EL (cell line): ENCODE measurements at regions not wholly inside any gene's neighbourhood (a gene's known extent, or its start where the extent isn't known, plus 50 kb on each side); places are given as distances from the start of the nearest gene placed in this dataset.

Experiments used
- DNase-seq: peaks from one replicate; pipeline ENCODE4 v3.0.0-alpha.2; 2016

DNA sequence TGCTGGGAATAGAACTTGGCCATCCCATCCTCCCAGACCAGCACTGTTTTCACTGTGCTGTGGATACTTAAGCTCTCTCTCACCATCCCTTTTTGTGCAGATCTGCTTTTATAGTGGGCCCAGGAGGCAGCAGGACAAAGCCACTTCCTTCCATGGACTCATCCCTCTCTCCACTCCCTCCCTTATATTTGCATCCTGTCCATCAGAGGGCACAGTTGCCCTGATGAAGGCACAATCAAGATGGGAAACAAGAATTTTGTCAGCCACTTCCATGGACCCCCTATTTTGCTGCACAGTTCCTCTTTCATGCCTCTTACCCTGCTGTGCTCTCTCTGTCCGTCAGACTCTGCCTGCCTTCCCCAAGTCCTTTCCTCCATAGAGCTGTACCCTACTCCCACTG is 338.7 kb downstream of the HRH4 start:
- DNase-seq = no peak

DNA sequence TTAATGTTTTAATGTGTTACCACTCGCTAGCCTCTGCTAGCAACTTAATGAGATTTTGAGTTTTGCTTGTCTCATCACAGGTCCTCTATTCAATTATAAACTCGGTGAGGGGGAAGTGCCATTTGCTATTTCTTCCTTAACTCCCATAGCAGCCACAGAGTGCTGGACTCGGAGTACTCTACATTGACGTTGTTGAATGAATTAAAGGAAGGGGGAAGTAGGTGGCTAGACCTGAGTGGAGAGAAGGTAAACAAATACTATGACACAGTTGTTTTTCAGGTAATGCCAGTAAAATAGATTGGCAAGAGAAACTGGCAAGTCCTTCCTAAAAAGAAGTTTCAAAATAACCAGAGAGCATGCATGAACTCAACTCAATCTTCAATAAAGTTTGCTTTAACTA is 339.3 kb downstream of the HRH4 start:
- DNase-seq = no peak

DNA sequence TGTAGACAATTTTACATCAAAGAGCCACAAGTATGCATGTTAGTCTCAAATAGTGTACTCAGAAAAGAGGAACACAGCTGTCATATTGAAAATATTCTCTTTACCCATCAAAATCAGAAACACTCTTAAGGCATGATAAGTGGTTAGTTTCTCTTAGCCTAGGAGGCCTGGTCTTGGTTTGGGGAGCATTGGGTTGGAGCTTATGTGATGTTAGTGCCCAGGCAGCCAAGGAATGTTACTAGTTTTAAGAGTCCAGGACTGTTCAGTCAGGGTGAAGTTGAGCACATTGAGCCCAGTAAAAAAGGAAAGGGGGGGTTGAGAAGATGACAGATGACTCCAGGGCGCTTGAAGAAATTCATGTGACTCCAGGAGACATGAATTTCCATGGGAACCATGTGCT is 340.6 kb downstream of the HRH4 start:
- DNase-seq = peak; percentile 2

DNA sequence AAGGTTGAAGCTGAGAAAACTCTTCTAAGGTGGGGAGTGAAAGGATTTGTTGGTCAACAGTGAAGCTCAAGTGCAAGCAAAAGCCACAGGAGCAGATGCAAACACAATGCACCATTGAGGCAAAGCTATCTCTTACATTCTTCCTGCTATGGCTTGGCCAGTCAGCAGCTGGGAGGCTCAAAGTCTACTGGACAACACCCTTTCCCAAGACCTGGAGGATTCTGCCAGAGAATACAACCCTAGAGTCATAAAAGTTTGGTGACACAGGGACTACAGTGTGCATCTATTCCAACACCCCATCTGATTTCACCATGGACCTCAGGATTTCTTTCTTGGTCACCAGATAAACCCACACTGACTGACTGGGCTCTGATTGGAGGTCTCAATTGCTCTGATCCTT is 342.0 kb downstream of the HRH4 start:
- DNase-seq = no peak

DNA sequence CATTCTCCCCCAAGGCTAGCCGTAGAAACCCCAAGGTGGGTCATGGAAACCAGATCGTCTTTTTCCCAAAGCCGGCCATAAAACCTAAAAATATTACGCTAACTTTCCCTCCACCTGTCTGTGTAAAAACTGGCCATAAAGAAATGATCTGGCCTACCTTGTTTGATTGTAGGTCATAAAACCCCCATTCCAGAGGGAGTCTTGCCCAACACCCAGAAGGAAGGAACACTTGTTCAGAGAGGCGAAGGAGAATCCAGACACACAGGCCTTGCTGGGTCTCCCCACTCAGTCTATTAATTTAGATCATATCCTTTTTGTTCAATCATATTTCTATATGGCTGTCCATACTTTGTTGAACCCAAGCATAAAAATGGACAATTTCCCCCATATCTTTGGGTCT is 344.7 kb downstream of the HRH4 start:
- DNase-seq = no peak

DNA sequence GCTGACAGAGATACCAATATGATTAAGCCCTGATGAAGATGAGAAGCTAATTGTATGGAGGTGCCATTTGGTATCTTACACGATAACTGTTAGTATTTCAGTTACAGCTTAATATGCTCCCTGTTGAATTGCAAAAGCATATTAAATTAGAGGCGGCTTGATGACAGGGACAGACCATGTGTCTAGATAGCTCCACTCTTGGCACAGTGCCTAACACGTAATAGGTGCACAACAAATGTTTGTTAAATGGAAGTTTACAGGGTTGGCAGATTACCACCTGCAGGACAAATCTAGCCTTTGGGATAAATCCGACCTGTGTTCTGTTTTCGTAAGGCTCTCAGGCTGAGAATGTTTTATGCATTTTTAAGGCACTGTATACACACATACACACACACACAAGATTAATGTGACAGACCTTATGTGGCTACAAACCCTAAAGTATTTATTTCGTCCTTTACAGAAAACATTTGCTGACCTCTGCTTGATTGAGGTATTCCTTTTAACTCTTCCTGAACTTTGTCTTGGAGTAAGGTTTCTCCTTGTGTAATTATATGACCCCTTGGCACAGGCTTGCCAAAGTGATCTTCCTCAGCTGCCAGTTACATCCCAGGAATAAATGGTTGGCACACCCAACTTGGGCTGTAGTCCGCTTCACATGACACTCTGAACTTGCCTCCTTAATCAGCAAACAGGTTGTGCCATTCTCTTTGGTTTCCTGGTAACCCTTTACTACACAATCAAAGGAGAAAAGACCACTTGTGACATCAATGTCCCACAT is 348.9 kb downstream of the HRH4 start:
- DNase-seq = no peak

DNA sequence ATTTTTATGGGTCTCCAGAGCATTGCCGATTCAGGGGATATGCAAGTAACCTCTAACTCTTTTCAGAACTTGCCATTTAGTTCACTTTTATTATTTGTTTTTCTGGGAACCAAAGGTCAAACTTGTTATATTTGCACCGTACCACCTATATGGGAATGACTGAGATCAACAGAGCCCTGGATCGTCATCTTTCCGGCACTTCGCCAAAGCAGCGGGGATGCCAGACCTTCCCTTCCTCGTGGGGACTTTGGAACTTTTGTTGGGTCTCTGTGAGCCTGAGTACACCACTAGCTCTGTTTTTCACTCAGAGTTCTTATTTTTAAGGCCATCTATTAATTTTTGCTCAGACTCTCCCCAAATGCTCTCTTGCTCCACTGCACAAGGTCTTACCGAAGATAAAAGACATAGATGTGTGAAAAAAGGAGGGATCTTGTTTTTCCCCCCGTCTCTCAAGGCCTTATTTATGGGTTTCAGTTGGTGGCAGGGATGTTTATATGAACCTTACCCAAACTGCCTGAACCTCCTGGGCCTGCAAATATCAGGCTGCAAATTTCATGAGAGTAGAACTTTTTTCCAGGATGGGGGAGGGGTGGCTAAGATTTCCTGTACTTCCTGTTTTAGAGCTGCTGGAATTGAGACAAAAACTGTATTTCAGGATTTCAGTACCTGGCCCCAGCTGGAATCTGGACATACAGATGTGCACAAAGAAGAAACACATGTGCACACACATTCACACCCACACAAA is 350.3 kb downstream of the HRH4 start:
- no peak for DNase-seq

DNA sequence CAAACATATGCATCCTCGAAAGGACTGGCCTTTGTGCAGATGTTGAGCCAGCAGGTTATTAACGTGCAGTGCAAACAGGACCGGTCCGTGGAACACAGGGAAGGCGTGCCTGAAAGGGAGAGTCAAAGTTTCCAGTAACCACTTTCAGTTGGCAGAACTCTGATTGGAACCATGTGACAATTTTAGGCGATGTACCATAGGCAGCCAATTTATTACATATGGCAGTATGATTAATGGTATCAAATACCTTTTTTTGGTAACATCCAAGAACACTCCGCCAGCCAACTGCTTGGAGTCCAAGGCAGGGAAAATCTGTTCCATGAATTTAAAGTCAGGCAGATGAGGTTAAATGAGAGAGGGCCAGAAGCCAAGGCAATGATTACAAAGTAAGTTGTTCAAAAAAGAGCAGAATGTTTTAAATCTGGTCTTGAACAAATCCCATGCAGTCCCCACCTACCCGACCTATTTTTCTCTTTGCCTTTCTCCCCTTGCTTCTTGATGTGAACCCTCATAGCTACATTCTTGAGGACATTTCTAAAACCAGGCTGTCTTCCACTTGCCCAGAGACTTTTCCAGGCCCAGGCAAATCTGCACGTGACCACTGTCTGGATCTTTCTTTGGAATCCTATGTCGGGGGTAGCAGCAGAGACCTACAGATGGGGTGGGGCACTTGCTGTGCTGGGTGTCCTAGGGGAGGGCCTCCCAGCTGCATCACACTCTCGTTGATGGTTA is 351.7 kb downstream of the HRH4 start:
- no peak for DNase-seq

DNA sequence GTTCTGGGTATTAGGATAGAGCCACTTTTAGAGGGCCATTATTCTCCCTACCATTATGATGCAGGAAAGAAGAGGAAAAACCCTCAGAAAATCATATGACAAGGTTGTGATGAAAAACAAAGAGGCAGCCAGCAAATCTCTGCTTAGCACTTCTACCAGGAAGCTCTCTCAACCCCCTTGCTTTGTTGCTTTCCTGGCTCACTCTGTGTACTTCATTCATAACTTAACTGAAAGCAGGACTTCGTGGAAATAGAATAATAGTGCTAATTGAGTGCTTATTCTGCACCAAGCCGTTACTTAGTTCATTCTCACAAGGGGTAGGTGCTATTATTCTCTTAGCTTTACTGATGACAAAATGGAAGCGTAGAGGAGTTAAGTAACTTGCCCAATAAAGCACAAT is 354.1 kb downstream of the HRH4 start:
- no peak for DNase-seq

DNA sequence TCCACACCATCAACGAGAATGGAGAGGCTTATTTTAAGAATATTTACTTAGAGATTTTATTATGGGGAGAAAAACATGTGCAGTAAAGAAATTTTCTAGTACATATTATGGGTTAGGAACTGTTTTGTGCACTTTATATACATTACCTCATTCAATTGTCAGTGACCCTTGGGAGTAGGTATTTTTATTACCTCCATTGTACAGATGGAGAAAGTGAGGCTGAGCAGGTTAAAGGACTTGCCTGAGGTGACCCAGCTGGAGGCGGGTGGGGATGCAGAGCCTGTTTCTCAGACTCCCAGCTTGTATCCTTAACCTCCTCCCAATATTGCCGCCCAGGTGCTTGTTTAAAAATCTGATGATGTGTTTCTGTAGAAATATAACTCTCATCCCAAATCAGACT is 356.7 kb downstream of the HRH4 start:
- no peak for DNase-seq

DNA sequence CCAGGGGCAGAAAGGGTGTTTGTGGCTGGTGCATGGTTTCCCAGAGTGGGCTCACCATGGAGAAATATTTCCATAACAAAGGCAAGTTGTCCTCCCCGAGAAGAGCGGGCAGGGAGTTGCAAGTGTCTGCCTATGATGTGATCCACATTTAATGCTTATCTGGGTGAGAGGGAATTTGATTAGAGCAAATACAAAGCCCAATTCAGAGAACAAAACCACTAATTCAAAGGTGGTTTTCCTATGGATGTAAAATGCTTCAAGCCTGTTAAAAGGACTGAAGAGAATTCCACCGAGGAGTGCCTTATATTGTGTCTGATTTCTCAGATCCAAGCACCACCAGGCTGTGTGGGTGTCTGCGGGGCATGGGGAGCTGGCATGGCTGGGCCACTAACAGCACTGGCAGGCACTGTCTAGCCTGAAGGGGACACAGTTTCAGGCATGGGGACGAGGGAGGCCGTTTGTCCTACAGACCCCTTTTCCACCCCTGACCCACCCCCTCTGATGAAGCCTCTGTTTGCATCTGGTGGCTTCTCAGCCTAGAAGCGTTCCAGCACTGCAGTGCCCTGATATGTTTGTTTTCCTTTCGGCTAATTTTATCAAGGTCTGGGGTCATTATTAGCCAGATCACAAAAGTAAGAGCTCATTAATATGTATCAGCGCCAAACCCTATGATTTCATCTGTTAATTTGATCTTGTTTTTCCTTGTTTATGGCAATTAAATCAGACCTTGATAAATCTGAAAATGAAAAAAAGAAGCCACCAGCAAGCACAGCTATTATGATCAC is 357.3 kb downstream of the HRH4 start:
- no peak for DNase-seq

DNA sequence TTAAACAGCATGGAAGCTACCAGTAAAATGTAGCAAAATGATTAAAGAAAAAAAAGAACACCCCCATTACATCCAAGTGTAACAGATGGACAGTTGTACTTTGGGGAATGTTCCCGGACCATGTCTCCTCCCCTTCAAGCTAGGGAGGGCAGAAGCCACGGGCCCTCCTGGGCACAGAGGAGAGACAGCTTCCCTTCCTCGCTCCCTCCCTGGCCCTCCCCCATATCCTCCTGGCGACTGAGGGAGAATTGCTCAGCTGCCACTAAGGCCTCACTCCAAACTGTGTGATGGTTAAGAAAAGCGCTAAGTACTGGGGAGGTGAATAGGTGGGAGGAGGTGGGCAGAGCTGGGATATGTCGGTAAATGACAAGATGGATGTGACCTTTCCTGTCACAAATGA is 358.0 kb downstream of the HRH4 start:
- no peak for DNase-seq

DNA sequence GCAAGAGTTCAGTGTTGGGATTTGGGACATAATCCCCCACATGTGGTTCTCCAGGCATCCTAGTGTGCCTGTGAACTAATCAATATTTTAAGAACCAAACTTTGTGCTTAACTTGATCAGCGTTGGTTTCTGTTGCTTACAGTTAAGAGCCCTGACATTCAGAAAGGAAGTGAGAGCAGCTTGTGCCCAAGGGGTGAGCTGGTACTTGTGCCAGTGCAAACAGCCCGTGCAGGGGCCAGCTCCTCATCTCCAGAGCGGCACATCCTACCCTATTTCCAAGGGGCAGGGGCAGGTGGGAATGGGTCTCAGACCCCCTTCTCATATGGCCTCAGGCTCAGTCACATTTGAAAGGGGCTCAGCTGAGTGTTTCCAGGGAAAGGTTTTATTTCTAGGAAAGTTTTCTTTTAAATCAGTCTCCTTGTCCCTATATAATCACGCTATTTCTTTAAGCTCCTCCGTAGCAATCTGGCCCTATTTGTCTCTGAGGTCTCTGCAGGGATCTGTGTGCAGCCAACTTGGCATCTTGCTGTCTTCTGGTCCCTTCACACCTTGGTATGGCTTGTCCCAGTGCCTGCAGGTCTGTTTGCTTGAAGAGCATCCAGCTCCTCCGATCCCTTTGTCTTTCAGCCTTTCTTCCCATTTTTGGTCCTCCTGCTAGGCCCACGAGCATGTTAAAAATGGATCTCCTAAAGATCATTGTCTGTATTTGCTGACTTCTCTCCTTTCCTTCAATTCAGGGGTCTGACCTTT is 358.9 kb downstream of the HRH4 start:
- no peak for DNase-seq

DNA sequence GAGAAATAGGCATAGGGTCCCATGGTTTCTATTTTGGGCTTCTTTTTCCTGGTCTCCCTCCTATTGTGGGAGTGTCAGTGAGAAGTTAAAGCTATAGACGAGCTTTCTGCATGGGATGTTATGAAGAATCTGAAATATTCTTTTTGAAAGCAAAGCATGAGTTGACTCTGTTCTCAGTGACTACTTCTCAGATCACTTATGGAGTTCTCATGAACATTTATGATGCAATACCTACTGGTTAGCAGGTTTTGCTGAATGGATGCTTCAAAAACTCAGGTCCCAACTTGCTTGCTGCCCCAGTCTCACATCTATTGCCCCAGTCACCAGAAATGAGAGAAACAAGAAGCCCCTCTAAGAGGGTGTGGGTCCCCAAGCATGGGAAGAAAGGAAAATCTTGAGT is 365.0 kb downstream of the HRH4 start:
- no peak for DNase-seq

DNA sequence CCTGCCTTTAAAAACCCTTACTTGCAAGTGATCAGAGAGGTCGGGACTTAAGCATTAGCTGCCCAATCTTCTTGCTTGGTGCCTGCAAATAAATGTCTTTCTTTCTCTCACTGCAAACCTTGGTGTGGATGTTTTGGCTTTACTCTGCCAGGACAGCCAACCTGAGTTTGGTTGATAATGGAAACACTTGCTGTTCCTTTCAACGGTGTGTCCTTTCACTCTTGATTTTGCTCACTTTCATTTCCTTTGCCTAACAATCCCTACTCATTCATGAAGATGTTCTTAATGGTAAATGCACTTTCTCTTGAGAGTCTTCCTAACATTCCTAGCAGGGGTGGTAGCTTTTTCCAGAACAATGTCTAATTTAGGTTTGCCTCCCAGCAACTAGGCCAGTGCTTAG is 366.2 kb downstream of the HRH4 start:
- no peak for DNase-seq

DNA sequence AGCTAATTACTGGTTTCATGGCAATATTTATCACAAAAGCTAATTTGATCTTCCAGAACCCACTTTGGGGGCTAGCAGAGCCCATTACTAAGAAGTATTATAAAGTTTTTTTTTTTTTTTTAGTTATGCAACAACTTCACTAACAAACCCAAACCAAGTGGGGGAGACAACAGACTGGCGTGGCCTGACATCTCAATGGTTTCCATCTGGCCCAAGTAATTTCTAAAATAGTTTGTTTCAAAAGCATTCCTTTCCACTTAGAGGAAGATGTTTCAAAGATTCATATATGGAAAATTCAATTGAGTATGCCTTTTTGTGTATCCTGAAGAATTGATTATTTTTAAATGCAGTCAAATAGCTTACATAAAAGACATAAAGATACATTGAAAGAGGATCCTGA is 367.1 kb downstream of the HRH4 start:
- DNase-seq = no peak

DNA sequence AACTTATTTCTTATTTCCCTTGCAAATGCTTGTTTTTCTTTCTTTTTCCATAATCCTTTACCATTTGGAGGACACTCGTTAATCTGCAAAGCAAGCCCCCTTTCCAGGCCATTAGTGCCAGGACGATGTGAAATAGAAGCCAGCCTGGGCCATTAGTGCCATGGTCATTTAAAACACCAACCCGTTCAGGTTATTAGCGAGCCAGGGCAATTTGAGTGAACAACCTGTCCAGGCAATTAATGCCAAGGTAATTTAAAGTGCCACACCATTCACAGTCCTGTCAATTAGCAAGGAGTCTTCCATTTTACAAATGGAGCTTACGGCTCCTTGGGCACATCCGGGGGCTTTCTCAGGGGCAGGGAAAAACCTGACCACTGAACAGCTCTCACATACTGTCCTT is 370.6 kb downstream of the HRH4 start:
- no peak for DNase-seq

DNA sequence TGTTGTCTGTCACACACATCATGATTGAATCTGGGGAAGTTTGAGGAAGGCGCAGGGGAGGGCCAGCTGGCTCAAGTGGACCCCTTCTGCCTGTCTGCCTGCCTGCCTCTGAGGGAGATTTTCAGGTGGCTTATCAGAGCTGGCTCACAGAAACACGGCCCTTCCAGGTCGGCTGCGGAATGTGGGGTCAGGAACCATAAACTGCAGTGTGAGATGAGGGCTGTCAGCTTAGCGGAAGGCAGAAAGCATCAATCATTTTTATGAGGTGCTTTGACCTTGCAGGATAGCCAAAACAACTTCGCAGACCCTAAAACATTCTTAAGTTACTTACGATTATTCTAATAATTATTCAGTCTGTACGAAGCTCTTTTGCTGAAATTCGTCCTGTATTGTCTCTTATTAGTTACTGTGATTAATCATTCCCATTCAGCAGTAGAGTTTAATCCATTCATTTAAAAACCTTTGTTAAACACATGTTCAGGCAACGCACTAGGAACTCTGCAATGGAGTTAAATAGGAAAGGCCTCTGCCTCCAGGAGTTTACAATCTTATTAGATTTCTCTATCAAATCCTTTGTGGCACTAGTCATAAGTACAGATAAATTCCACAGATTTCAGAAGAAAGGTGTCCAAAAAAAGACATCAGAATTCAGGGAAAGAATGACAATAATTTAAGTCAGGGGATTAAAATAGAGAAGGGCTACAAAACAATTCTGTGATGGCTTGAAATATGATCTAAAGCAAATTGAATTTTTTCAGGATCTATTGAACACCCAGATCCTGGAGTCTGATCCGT is 371.6 kb downstream of the HRH4 start:
- DNase-seq = no peak

DNA sequence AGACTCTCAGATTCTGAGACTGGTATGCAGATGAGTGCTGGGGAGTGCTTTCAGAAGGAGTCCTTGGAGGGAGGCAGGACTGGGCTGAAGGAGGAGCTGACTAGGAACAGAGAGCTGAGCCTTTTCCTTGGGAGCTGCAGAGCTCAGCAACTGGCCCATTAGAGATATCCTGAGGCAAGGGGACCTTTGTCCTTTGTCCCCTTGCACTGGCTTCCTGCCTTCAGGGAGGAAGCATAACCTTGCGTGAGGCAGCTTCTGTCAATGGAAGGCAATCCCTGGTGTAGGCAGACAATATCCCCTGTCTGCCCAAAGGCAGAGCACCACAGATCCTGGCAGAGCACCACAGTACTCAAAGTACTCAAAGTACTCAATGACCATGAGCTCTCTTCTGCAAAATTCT is 375.3 kb downstream of the HRH4 start:
- no peak for DNase-seq

DNA sequence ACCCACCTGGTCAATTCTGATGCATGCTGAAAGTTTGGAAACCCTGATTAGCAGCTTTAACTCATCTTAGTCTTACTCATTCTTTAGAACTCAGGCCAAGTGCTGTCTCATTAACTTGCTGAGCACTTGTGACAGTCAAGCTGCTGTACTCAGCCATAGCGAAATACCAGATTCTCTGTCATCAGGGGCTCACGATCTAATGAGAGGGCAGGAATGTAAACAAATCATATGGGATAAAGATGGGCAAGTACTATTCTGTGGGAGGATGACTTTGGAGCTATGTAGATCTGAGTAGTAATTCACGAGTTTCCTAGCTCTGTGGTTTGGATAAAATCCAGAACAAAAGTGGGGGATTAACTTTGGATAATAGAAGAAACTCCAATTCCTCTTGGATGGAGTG is 376.6 kb downstream of the HRH4 start:
- peak; percentile 63 for DNase-seq

DNA sequence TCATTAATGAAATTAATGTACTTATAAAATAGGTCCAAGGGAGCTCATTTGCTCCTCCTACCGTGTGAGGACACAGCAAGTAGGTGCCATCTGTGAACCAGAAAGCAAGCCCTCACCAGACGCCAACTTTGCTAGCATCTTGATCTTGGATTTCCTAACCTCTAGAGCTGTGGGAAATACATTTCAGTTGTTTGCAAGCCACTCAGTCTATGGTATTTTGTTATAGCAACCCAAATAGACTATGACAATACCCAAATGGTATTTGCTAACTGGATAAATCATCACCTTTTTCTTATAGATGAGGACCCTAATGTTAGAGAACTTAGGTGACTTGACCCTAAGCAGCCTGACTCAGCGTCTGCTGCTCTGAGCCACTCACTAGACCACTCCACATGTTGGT is 379.6 kb downstream of the HRH4 start:
- no peak for DNase-seq

DNA sequence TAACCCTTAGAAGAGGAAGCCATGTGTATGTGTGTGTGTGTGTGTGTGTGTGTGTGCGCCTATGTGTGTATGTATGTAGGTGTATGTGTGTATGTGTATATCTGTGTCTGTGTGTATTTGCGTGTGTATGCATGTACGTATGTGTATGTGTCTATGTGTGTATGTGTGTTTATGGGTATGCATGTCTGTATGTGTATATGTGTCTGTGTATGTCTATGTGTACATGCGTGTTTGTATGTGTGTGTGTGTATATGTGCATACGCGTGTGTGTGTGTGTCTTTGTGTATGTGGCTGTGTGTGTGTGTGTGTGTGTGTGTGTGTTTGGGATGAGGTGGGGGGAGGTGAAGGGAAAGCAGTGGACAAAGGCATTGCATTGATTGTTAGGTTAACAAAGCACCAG is 380.2 kb downstream of the HRH4 start:
- DNase-seq = no peak
